Fibroblast of skin of abdomen (primary cell): ENCODE measurements at regions not wholly inside any gene's neighbourhood (a gene's known extent, or its start where the extent isn't known, plus 50 kb on each side); places are given as distances from the start of the nearest gene placed in this dataset.

ENCODE experiments used
- DNase-seq: peaks from one replicate; pipeline ENCODE4 v3.0.0-alpha.2; 2013

- DNase-seq, result no peak
Observed at GRCh38 chr2:241943209-241943850, 73.8 kb downstream of the RTP5 start.

DNA sequence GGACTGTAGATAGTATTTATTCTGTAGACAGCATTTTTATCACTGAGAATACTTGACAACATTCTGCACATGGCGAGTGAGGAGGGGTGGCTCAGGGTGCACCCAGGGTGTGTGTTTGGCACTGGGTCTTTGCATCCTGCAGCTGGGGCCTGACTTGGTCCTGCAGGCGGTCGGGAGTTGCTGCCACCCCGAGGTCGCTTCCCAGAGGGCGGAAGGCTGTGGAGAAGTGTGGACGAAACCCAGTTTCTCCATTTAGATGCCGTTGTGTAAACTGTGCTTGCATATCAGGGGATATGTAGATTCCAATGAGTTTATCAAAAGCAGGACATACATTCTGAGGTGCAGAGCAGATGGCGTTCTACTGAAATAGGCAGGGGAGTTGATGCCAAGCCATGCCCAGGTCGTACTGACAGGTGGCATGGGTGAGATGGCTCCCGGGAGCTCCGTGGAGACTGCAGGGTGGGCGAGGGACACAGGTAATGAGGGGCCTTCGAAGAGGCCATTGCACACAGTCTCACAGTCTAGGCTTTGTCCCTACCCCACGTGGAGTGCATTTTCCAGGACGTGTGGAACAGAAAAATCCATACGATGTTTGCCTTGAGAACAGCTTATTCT, 74.5 kb downstream of the RTP5 start:
- no peak for DNase-seq

DNA sequence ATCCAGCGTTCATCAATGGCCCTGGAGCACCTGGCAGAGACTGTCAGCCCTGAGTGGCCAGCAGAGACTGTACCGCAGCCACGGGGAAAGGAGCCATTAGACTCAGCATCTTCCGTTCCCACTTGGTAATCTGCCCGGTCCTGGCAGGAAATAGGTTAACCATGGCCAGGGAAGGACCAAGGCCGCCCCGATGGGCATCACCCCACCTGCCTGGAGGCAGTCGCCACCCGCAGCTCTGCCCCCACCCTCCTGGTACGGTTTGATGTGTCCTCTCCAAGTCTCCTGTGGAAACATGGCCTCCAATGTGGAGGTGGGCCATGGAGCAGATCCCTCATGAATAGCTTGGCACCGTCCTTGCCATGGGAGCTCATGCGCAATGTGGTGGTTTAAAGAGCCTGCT, 75.3 kb downstream of the RTP5 start:
- no peak for DNase-seq

GRCh38 chr2:241945311-241945710, 75.8 kb downstream of the RTP5 start:
- no peak for DNase-seq

GRCh38 chr2:241945803-241946202, 76.3 kb downstream of the RTP5 start:
- no peak for DNase-seq

- DNase-seq, result no peak
Observed at GRCh38 chr2:241946306-241947003, 76.9 kb downstream of the RTP5 start.

DNA sequence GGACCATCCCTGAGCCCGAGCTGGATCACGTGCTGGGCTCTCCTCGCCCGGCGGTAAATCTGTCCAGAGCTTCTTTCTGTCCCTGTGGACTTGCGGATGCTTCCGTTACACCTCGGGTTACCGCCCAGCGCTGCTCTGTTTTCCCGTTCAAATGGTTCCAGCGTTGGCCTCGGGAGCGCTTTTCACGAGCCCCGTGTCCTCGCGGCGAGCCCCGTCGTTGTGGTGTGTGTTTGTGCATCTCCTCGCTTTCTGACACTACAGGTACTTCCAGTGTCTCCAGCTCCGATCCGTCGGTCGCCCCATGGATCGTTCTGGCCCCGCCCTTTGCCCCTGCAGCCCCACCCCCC, 77.4 kb downstream of the RTP5 start:
- DNase-seq, result no peak

DNA sequence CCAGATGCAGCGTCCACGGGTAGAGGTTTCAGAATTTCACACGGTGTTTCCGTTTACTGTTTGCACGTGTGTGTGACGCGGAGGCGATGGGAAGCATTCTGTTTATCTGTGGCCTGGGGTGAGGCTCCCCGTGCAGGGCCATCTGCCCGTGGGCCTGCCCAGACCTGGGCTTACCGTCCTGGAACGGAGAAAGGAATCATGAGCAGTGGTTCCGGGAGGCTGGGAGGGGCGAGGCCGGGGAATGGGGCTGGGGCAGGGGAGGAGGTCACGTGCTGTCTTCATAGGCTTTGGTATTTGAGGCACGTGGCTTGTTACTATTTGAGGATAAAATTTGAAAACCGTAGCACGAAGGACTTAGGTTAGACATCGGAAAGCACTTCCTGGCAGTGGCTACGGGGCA, 77.9 kb downstream of the RTP5 start:
- no peak for DNase-seq

DNA sequence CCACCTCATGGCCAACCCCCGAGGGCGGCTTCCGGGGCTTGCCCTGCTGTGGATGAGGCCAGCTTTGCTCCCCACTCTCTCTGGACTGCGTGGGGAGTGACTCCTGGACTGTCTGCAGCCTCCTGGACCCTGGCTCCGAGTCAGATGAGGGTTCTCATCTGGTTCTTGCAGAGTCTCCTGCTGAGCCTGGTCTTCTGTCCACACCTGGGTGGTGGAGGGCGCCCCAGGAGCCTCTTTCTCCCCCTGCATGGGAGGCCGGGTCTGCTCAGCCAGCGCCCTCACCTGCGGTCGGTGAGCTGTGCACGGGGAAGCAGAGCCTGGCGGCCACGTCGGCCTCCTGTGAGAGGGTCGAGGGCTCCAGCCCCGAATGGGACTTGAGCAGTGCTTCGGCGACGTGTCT, 78.3 kb downstream of the RTP5 start:
- no peak for DNase-seq

- no peak for DNase-seq
Observed at GRCh38 chr2:241948299-241948897, 78.9 kb downstream of the RTP5 start.

- no peak for DNase-seq
Observed at GRCh38 chr2:241948901-241949735, 79.6 kb downstream of the RTP5 start.

DNA sequence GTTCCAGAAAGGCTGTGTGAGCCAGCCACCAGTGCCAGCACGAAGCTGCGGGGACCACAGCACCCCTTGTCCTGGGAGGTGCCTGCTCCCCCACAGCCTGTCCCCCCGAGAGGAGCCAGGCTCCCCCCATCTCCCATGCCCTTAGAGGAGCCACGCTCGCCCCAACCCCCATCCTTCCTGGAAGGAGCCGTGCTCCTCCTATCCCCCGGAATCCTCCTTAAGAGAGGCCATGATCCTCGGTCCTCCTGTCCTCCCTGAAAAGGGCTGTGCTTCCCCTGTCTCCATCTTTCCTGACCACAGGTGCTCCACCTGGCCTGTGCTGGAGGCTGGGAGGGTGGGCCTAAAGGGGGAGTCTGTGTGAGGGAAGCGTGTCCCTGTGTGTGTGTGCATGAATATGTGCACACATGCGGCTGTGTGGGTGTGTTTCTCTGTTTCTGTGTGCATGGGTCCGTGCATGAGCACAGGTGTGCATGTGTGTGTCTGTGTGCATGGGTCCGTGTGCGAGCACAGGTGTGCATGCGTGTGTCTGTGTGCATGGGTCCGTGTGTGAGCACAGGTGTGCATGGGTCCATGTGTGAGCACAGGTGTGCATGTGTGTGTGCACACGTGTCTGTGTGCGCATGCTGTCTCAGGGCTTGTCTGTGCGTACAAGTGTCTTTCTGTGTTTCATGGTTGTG, 80.3 kb downstream of the RTP5 start:
- DNase-seq, result no peak

- peak; percentile 60 for DNase-seq
Observed at GRCh38 chr2:241950413-241951315, 81.1 kb downstream of the RTP5 start.

DNA sequence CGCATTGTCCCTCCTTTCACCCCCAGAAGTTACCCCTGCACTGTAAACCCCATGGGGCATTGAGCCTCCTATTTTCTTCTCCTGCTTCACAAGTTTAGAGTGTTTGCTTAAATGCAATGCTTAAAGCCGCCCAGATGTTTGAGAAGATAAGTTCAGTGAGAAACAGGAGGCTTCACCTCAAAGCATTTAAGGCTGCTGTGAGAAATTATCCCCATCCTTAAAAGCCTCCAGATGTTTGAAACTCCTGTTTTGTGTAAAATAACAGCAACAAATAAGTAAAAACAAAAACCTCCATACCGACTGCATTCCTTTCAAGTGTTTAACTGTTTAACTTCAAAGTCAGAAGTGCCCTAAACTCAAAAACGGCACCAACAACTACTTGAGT, 81.8 kb downstream of the RTP5 start:
- no peak for DNase-seq

GRCh38 chr2:241951920-241952319, 82.4 kb downstream of the RTP5 start:
- DNase-seq, result no peak

DNA sequence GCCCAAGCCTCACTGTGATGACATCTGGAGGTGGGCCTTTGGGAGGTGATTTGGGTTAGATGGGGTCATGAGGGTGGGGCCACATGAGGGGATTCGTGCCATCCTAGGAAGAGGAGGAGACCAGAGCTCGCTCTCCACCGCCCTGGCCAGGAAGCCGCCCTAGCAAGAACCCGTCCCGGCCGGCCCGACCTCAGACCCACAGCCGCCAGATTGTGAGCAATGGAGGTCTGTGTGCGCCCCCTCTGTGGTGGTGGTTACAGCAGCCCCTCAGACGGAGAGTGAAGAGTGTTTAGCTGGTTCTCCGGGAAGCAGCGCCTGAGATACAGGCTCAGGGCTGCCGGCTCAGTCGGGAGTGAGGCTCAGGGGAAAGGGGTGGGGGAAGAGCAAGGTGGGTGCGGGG, 83.3 kb downstream of the RTP5 start:
- DNase-seq, result no peak

GRCh38 chr2:241953324-241953928, 83.9 kb downstream of the RTP5 start:
- DNase-seq, result no peak

DNA sequence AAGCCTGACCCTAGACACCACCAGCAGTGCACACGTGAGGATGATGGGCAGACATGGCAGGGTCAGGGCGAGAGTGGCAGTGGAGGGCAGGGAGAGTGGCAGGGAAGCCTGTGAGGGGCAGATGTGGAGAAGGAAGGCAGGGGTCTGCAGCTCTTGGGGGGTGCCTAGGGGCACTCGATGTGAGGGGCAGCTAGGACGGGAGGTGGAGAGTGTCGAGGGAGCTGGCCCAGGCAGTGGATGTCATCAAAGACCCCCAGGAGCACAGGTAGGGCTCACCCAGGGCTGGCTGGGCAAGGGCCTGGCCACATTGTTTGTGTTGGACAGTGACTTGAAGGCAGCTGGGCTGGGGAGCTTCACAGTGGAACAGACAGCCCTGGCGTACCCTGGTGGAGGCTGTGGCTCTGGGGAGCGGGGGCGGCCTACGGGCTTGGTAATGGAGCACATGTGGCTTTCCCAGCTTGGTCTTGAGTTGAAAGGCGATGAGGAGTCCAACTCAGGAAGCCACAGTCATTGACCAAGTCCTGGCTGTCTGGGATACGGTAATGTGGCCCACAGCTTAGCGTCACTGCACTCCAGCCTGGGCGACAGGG, 87.1 kb downstream of the RTP5 start:
- DNase-seq, result no peak

GRCh38 chr2:241957276-241957675, 87.7 kb downstream of the RTP5 start:
- DNase-seq, result no peak

DNA sequence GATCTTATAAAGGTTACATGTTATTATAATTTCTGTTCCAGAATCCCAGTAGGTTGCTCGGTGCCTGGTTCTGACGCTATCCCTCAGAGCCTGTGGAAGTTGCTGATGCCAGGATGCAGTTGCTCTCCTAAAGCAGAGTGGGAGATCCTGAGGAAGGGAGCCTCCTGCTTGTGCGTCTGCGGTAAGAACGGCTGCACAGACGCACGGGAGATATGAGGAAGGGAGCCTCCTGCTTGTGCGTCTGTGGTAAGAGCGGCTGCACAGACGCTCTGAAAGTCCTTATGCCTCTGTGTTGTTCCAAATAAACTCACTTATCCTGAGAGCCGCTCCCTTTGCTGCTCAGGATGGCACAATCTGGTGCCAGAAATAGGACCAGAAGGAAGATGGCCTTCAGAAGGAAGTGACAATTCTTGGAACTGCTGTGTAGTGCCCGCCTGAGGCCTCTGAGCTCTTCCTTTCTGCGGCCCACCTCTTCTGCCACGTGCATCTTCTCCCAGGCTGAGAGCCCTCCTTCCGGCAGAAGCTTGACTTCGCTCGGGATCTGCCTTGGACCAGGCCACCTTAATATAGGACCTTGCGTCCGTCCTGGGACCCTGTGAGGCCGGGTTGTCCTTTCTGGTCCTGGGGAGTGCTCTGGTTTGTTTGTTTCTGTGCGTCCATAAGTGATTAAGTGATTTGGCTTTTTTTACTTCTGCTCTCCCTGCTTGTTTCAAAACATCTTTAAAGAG, 89.5 kb downstream of the RTP5 start:
- no peak for DNase-seq
